Mucosa of gallbladder (tissue), 1 donor: ENCODE measurements at regions not wholly inside any gene's neighbourhood (a gene's known extent, or its start where the extent isn't known, plus 50 kb on each side); places are given as distances from the start of the nearest gene placed in this dataset.

Experiments used
- DNase-seq: peaks from one replicate; pipeline ENCODE4 v3.0.0-alpha.2; 2020; ENCODE audit warnings: low spot score
- donor health status: DM: no; HTN: no; CAD: no.

GRCh38 chr5:168001318-168001717 lies 290.1 kb upstream of the WWC1 start:
- DNase-seq: no peak

GRCh38 chr5:168002116-168002515 lies 289.3 kb upstream of the WWC1 start:
- no peak for DNase-seq

- DNase-seq: no peak
Measured at GRCh38 chr5:168005093-168005492, 286.4 kb upstream of the WWC1 start.

GRCh38 chr5:168005936-168006335 lies 285.5 kb upstream of the WWC1 start:
- no peak for DNase-seq

GRCh38 chr5:168006456-168007130 lies 284.9 kb upstream of the WWC1 start:
- no peak for DNase-seq

- DNase-seq: no peak
Measured at GRCh38 chr5:168007286-168007685, 284.2 kb upstream of the WWC1 start.

- no peak for DNase-seq
Measured at GRCh38 chr5:168008555-168008954, 282.9 kb upstream of the WWC1 start.

GRCh38 chr5:168011096-168011495 lies 280.3 kb upstream of the WWC1 start:
- DNase-seq: no peak

- DNase-seq: no peak
Measured at GRCh38 chr5:168012006-168012405, 279.4 kb upstream of the WWC1 start.

GRCh38 chr5:168013546-168013945 lies 277.9 kb upstream of the WWC1 start:
- DNase-seq: no peak

GRCh38 chr5:168014433-168015123 lies 276.9 kb upstream of the WWC1 start:
- DNase-seq: no peak

- DNase-seq: no peak
Measured at GRCh38 chr5:168015506-168015905, 275.9 kb upstream of the WWC1 start.

GRCh38 chr5:168017313-168017712 lies 274.1 kb upstream of the WWC1 start:
- DNase-seq: no peak

GRCh38 chr5:168019143-168019542 lies 272.3 kb upstream of the WWC1 start:
- no peak for DNase-seq

GRCh38 chr5:168020542-168021294 lies 270.7 kb upstream of the WWC1 start:
- no peak for DNase-seq

- no peak for DNase-seq
Measured at GRCh38 chr5:168022446-168023169, 268.8 kb upstream of the WWC1 start.

GRCh38 chr5:168023191-168023590 lies 268.3 kb upstream of the WWC1 start:
- DNase-seq: peak; percentile 41

- no peak for DNase-seq
Measured at GRCh38 chr5:168024306-168024705, 267.1 kb upstream of the WWC1 start.

GRCh38 chr5:168027007-168027406 lies 264.4 kb upstream of the WWC1 start:
- DNase-seq: no peak

GRCh38 chr5:168030912-168031311 lies 260.5 kb upstream of the WWC1 start:
- DNase-seq: no peak

- no peak for DNase-seq
Measured at GRCh38 chr5:168031614-168032013, 259.8 kb upstream of the WWC1 start.

GRCh38 chr5:168039039-168039438 lies 252.4 kb upstream of the WWC1 start:
- no peak for DNase-seq
